Lower leg skin (tissue), 3 donors: ENCODE measurements at regions not wholly inside any gene's neighbourhood (a gene's known extent, or its start where the extent isn't known, plus 50 kb on each side); places are given as distances from the start of the nearest gene placed in this dataset.

Experiments used
- POLR2A ChIP-seq, 2 donors: fragments of 450-650 bp; IDR thresholded peaks; one replicate each; pipeline ENCODE4 v1.6.1; 2016 to 2017; ENCODE audit warnings: antibody characterized with exemption in 2 of 2, mild to moderate bottlenecking in 1 of 2, moderate library complexity in 1 of 2
- TF ChIP-seq, protein P1 (sequence below), 3 donors: fragments of 450-650 bp; IDR thresholded peaks; one replicate each; pipeline ENCODE4 v1.5.1; 2016; ENCODE audit warnings: antibody characterized with exemption in 3 of 3, mild to moderate bottlenecking in 3 of 3, moderate library complexity in 2 of 3

DNA sequence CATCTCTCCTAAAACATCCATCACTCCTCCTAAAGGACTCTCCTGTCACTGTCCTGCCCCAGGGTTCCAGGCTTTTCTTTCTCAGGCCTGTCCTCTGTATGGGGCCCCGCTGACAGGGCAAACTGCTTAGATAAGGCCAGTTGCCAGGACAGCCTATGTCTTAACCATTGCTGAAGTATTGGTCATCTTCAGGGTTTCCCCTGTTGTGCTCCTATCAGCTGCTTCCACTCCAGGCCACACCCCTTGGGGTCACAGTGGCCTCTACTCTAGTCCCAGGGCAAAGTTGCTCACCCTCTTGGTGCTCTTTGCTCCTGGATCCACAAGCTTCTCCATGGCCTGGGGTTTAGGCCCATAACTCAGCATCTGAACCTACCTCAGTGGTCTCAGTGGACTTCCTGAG, 138.0 kb upstream of the PJA1 start:
- TF ChIP-seq, protein P1, sequence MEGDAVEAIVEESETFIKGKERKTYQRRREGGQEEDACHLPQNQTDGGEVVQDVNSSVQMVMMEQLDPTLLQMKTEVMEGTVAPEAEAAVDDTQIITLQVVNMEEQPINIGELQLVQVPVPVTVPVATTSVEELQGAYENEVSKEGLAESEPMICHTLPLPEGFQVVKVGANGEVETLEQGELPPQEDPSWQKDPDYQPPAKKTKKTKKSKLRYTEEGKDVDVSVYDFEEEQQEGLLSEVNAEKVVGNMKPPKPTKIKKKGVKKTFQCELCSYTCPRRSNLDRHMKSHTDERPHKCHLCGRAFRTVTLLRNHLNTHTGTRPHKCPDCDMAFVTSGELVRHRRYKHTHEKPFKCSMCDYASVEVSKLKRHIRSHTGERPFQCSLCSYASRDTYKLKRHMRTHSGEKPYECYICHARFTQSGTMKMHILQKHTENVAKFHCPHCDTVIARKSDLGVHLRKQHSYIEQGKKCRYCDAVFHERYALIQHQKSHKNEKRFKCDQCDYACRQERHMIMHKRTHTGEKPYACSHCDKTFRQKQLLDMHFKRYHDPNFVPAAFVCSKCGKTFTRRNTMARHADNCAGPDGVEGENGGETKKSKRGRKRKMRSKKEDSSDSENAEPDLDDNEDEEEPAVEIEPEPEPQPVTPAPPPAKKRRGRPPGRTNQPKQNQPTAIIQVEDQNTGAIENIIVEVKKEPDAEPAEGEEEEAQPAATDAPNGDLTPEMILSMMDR (IDR thresholded peaks at IDR 0.05), result no peak
- TF ChIP-seq POLR2A (IDR thresholded peaks at IDR 0.05), result no peak
